ENCODE measurements at regions not wholly inside any gene's neighbourhood (a gene's known extent, or its start where the extent isn't known, plus 50 kb on each side); places are given as distances from the start of the nearest gene placed in this dataset.

GRCh38 chr3:163166197-163166596 is 1669.6 kb downstream of the OTOL1 start:
- no peak for TF ChIP-seq CTCF (IDR thresholded peaks at IDR 0.05)
- no peak for DNase-seq
- H3K9me3 Mint-ChIP-seq: peaks cover 0 to 10% (median 5%) of the 10 kb centered on the region in 7 donors
- Histone ChIP-seq H3K27me3 (ENCODE audit: control insufficient read depth in 2 of 2, insufficient read depth in 2 of 2, low read length in 2 of 2) (no peaks in the 10 kb centered on the region), H3K4me3 (replicated peaks in 1 of 3; ENCODE audit: low read depth in 2 of 3, low read length in 3 of 3) (no peak overlapping the region), H2AFZ (ENCODE audit: insufficient read depth, low read depth, low read length, poor library complexity, severe bottlenecking) (no peak overlapping the region), H3K9me3 (replicated peaks in 1 of 2; ENCODE audit: control insufficient read depth in 1 of 2, insufficient read depth in 1 of 2, low read length in 2 of 2) (peaks cover 7 to 17% of the 10 kb centered on the region in 2 donors), H3K4me1 (ENCODE audit: control insufficient read depth in 1 of 2, insufficient read depth in 2 of 2, low read length in 2 of 2) (no peaks in the 10 kb centered on the region), H3K79me2 (ENCODE audit: insufficient read depth, low read length) (no peaks in the 10 kb centered on the region), H3K27ac (ENCODE audit: low read depth in 1 of 2, low read length in 2 of 2) (no peak overlapping the region), H4K20me1 (ENCODE audit: insufficient read depth, low read length) (no peaks in the 10 kb centered on the region), H3K36me3 (replicated peaks in 1 of 2; ENCODE audit: control insufficient read depth in 1 of 2, insufficient read depth in 2 of 2, low read length in 2 of 2) (no peaks in the 10 kb centered on the region), H3K4me2 (replicated peaks; ENCODE audit: extremely low read depth, low read length, poor library complexity, severe bottlenecking) (no peak overlapping the region), H3K9ac (ENCODE audit: insufficient read depth, low read length, poor library complexity, severe bottlenecking) (no peak overlapping the region)
- no peaks in the 10 kb centered on the region for H3K36me3 Mint-ChIP-seq
- no peak overlapping the region for H3K4me3 Mint-ChIP-seq
- no peaks in the 10 kb centered on the region for H3K27me3 Mint-ChIP-seq (ENCODE audit: low read depth in 3 of 3)
- H3K27ac Mint-ChIP-seq: no peak overlapping the region
- WGBS (ENCODE audit: insufficient coverage): no CpG with 5 or more reads among the region's 1 CpG
- intact Hi-C loops (cut with micrococcal nuclease): no loop called here
- H3K4me1 Mint-ChIP-seq: no peaks in the 10 kb centered on the region

- peaks cover 0 to 7% (median 2%) of the 10 kb centered on the region in 7 donors for H3K9me3 Mint-ChIP-seq
- Histone ChIP-seq H3K27ac (ENCODE audit: low read depth in 1 of 2, low read length in 2 of 2) (no peak overlapping the region), H3K4me3 (replicated peaks in 1 of 3; ENCODE audit: low read depth in 2 of 3, low read length in 3 of 3) (no peak overlapping the region), H3K9me3 (replicated peaks in 1 of 2; ENCODE audit: control insufficient read depth in 1 of 2, insufficient read depth in 1 of 2, low read length in 2 of 2) (peaks cover 0 to 10% of the 10 kb centered on the region in 2 donors), H2AFZ (ENCODE audit: insufficient read depth, low read depth, low read length, poor library complexity, severe bottlenecking) (no peak overlapping the region), H3K4me2 (replicated peaks; ENCODE audit: extremely low read depth, low read length, poor library complexity, severe bottlenecking) (no peak overlapping the region), H3K36me3 (replicated peaks in 1 of 2; ENCODE audit: control insufficient read depth in 1 of 2, insufficient read depth in 2 of 2, low read length in 2 of 2) (no peaks in the 10 kb centered on the region), H4K20me1 (ENCODE audit: insufficient read depth, low read length) (no peaks in the 10 kb centered on the region), H3K79me2 (ENCODE audit: insufficient read depth, low read length) (no peaks in the 10 kb centered on the region), H3K4me1 (ENCODE audit: control insufficient read depth in 1 of 2, insufficient read depth in 2 of 2, low read length in 2 of 2) (no peaks in the 10 kb centered on the region), H3K9ac (ENCODE audit: insufficient read depth, low read length, poor library complexity, severe bottlenecking) (no peak overlapping the region), H3K27me3 (ENCODE audit: control insufficient read depth in 2 of 2, insufficient read depth in 2 of 2, low read length in 2 of 2) (no peaks in the 10 kb centered on the region)
- DNase-seq: no peak
- H3K27ac Mint-ChIP-seq: no peak overlapping the region
- TF ChIP-seq CTCF (IDR thresholded peaks at IDR 0.05): no peak
- H3K4me3 Mint-ChIP-seq: no peak overlapping the region
- intact Hi-C loops (cut with micrococcal nuclease): no loop called here
- H3K27me3 Mint-ChIP-seq (ENCODE audit: low read depth in 3 of 3): no peaks in the 10 kb centered on the region
- no CpG with 5 or more reads among the region's 2 CpGs for WGBS (ENCODE audit: insufficient coverage)
- no peaks in the 10 kb centered on the region for H3K4me1 Mint-ChIP-seq
- H3K36me3 Mint-ChIP-seq: no peaks in the 10 kb centered on the region
Observed at GRCh38 chr3:163159306-163159705, 1662.7 kb downstream of the OTOL1 start.

All from CD14-positive monocyte (primary cell).